Panc1 (cell line): ENCODE measurements at regions not wholly inside any gene's neighbourhood (a gene's known extent, or its start where the extent isn't known, plus 50 kb on each side); places are given as distances from the start of the nearest gene placed in this dataset.

Source experiments
- POLR2AphosphoS5 ChIP-seq: IDR thresholded peaks from 2 replicates; pipeline ENCODE4 v1.6.1; 2012; ENCODE audit warnings: mild to moderate bottlenecking, low read depth, low read length, moderate library complexity
- TF ChIP-seq, protein P1 (sequence below): fragments of 450-650 bp; IDR thresholded peaks from 2 replicates; pipeline ENCODE4 v1.5.1; 2017; ENCODE audit warnings: mild to moderate bottlenecking

DNA sequence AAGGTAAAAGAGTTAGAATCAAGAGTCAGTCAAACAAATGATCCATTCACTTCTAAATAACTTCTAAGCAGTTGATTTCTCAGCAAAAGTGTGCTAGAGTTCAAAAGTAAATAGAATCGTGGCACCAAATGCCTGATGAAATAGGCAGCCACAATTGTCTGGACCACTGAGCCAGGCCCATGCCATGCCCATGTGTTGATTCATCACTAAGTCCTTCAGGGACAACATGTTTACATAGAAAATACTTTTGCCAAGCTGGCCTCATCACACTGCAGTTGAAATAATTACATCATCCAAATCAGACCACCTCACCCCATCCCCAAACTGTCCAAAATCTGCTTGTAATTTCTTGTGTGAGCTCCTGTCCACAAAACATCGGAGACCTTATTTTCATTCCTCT lies 216.3 kb downstream of the IGSF11 start:
- TF ChIP-seq, protein P1, sequence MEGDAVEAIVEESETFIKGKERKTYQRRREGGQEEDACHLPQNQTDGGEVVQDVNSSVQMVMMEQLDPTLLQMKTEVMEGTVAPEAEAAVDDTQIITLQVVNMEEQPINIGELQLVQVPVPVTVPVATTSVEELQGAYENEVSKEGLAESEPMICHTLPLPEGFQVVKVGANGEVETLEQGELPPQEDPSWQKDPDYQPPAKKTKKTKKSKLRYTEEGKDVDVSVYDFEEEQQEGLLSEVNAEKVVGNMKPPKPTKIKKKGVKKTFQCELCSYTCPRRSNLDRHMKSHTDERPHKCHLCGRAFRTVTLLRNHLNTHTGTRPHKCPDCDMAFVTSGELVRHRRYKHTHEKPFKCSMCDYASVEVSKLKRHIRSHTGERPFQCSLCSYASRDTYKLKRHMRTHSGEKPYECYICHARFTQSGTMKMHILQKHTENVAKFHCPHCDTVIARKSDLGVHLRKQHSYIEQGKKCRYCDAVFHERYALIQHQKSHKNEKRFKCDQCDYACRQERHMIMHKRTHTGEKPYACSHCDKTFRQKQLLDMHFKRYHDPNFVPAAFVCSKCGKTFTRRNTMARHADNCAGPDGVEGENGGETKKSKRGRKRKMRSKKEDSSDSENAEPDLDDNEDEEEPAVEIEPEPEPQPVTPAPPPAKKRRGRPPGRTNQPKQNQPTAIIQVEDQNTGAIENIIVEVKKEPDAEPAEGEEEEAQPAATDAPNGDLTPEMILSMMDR: no peak
- TF ChIP-seq POLR2AphosphoS5: no peak
